HG03457 (cell line): ENCODE measurements at regions not wholly inside any gene's neighbourhood (a gene's known extent, or its start where the extent isn't known, plus 50 kb on each side); places are given as distances from the start of the nearest gene placed in this dataset.
"Not testable (repeated sequence)": the region's sequence is repeated elsewhere in the genome, so short reads cannot be mapped to it uniquely, and the experiment has no call there.

Source experiments
- ATAC-seq: cut with Tn5 transposase; IDR thresholded peaks from one replicate; pipeline ENCODE4 v1.9.1; 2021; ENCODE audit warnings: moderate number of reproducible peaks; ENCODE audit not compliant: unreplicated experiment

DNA sequence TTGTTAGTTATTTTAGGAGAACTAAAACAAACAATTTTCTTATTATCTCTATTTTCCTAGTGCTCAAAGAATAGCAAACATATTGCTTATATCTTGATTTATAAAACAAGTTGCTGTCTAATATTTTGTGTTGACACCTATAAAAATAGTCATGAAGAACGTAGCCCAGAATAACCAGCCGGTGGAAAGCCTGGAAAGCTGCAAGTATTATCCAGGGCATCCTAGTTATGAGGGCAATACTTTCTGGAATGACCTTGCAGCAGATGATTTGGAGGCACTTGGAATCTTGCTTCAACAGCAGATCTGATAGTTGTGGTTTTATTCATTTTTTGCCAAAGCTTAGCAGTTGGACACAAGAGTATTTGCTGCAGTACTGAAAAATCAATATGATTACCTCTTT is 948.7 kb downstream of the LRFN5 start:
- no peak for ATAC-seq

DNA sequence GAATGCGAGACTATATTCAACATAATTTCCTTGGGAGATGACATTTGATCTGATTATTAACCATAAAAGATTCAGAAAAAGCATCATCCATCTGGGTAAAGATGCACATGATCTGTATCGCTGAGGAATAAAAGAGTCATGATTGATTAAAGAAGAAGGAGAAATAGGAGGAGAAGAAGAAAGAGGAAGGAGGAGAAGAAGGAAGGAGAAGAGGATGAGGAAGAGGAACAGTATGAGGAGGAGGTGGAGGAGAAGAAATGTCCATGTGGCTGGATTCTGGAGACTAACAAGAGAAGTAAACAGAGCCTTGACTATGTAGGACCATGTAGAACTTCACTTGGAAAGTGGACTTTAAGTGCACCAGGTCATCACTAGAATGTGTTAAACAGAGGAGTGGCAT is 947.4 kb downstream of the LRFN5 start:
- ATAC-seq = no peak

DNA sequence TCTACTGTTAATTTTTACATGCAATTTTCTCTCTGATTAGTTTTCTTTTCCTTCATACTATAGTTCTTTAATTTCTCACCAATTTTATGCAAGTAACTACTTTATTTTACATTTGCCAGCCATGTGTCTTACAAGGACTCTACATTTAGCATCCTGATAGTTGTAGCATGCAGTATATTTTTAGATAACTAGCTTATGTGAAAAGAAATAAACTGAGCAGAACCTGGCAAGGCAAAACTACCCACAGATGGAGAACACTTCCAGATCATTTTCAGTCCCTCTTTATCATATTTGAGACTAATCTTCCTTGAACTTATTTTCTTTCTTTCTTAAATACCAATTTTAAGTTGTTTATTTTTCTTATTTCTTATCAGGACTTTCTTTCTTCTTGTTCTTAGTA is 943.6 kb downstream of the LRFN5 start:
- ATAC-seq = no peak

DNA sequence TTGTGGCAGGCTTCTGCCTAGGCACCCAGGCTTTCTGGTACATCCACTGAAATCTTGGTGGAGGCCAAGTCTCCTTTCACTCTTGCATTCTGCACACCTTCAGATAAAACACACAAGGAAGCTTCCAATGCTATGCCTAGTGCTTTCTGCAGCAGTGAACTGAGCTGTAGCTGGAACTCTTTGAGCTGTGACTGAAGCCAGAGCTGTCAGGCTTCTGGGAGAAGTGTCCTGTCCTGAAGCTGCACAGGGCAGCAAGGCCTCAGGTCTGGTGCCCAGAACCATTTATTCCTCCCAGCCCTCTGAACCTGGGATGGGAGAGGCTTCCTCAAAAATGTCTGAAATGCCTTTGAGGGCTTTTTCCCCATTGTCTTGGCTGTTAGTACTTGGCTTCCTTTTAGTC is 941.7 kb downstream of the LRFN5 start:
- ATAC-seq = no peak

DNA sequence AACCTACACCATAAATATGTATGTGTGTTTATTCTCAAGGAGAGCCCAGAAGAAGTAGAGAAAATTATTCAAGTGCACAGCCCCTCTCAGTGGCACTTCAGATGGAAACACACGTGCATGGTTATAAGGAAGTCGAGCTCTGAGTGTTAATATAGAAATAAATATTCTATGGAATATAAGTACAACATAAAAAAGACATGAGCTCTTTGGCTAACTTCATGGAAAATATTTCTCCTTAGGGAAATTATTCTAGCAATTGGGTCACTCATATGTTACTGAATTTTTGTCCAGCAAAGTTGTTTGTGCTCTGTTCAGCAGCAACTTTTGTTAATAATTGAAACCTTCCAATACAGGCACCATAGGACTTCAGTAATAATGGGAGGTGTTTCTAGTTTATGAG is 939.0 kb downstream of the LRFN5 start:
- ATAC-seq = no peak

DNA sequence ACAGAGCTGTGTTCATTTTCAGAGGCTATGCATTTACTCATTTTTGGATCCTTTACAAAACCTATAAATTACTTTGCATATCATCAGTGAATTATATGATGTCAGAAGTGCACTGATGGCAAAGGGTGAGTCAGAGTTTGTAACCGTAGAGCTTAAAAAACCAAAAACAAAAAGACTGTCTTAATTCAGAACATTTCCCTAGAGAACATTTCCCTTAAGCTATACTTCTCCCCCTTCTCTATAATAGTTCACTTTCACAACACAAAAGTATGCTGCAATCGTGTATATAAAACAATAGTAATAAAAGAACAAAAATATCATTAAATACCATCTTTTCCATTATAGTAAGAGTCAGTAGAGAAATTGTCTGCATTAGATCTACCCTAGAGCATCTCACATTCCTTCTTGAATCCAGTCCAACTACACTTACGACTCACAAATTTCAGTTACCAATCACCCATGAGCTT is 934.9 kb downstream of the LRFN5 start:
- ATAC-seq = no peak

DNA sequence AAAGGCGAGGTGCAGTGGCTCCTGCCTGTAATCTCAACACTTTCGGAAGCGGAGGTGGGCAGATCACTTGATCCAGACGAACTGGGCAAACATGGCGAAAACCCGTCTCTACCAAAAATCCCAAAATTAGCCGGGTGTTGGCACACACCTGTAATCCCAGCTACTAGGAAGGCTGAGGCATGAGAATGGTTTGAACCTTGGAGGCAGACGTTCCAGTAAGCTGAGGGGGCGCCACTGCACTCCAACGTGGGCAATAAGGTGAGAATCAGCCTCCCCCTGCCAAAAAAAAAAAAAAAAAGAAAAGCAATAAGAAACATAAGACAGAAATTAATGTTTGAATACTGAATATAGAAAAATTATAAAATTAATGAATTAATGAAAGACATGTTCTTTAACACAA is 928.7 kb downstream of the LRFN5 start:
- no peak for ATAC-seq

DNA sequence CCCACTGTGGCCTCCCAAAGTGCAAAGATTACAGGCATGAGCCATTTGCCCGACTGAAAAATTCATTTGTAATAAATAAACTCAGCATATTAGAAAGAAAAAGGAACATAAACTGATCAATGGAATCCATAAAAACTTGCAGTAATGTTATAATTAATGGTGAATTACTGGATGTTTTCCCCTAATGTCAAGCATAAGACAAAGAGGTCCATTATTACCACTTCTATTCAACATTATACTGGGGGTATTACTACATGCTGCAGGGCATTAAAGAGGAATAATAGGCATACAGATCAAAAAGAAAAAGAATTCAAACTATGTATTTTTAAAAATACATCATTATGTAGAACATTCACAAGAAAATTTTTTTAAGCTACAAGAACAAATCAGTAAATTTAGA is 926.8 kb downstream of the LRFN5 start:
- no peak for ATAC-seq

DNA sequence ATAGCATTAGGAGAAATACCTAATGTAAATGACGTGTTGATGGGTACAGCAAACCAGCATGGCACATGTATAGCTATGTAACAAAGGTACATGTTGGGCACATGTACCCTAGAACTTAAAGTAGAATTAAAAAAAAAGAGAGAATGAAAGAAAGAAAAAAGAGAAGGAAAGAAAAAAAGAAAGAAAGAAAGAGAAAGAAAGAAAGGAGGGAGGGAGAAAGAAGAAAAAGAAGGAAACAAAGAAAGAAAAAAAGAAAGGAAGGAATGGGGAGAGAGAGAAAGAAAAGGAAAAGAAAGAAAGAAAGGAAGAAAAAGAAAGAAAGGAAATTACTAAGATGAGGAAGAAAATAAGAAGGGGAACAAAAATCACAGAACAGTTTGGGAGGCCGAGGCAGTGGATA is 925.5 kb downstream of the LRFN5 start:
- no peak for ATAC-seq

DNA sequence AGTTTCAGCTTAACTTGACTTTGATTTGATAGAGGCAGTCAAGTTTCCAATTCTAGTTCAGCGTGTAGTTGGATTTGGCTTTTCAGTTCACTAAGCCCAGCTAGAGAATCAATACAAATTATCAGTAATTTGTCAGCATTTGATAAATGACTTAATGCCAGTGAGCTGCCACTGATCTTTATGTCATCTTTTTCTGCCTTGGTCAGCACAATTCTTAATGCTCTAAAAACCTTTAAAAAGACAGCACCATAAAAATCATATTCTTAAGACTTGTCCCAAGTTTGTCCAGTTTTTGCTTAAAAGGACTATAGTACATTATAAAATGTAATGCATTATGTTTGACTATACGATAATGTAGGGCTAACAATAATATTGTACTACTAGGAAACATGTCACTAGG is 920.5 kb downstream of the LRFN5 start:
- ATAC-seq = no peak

DNA sequence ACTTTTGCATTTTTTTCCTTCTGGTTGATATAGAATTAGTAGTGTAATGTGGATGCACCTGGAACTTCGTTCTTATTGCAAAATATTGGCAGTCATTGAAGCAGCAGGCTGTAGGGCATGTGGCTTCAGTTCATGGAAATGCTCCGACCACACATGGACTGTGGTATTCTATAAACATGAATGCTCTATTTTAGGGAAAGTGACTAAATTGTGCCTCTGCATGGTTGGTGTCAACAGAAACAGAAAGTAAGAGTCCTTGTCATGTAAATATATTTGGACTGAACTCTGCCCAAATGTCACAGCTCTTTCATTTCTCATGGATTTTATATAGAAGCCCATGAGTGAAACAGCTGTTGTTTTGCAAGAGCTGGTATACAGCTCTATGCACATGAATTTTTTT is 917.0 kb downstream of the LRFN5 start:
- ATAC-seq = peak; percentile 81

DNA sequence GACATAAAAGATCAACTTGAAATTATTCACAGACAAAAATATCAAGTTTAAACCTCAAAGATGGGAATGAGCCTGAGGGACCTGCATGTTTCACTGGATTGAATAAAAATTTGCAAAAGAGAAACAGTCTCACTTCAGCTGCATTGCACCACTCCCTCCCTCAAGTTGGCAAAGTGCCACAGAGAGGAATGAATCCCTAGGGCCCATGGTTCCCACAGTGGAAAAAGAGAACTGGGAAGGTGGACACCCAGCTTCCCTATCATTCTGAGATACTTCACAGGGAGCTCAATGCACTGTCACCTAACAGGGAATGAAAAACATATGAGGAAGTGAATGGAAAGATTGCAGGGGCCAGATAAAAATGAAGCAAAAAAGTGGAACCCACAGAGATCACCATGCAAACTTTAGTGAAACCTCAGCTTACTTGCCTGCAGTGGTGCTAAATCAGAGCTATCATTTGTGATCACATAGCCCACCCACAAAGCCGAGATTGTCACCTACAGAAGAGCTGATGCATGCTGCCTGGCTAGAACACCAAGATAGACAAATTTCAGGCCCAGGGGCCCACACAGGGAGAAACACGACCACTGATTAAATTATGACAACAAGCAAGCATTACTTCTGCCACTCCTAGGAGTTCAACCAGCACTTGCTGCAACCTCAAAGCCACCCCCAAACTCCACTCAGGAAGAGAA is 911.3 kb downstream of the LRFN5 start:
- no peak for ATAC-seq

DNA sequence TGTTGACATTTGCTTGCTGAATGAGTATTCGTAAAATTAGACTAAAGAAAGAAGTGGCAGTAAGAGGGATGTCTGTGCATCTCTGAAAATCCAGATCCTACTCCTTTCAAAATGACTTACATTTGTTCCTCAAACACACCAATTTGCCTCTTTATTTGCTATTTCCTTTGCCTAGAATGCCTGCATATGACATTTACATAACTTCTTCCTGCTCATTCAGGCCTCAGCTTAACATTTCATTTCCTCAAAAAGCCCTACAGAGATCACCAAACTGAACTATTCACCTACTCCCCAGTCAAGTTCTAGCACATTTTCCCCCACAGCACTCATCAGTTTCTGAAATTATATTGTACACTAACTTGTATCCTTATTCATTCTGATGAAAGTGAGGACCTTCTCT is 907.2 kb downstream of the LRFN5 start:
- no peak for ATAC-seq

DNA sequence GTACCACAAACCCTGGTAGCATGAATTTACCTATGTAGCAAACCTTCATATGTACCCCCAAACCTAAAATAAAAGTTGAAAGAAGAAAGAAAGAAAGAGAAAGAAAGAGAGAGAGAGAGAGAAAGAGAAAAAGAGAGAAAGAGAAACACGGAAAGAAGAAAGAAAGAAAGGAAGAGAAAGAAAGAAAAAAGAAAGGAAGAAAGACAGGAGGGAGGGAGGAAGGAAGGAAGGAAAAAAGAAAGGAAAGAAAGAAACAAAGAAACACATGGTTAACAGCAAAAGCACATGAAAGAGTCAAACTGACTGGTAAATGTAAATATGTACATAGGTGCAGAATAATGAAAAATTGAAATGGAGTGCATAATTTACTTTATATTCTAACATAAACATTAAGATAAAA is 903.4 kb downstream of the LRFN5 start:
- ATAC-seq = no peak

DNA sequence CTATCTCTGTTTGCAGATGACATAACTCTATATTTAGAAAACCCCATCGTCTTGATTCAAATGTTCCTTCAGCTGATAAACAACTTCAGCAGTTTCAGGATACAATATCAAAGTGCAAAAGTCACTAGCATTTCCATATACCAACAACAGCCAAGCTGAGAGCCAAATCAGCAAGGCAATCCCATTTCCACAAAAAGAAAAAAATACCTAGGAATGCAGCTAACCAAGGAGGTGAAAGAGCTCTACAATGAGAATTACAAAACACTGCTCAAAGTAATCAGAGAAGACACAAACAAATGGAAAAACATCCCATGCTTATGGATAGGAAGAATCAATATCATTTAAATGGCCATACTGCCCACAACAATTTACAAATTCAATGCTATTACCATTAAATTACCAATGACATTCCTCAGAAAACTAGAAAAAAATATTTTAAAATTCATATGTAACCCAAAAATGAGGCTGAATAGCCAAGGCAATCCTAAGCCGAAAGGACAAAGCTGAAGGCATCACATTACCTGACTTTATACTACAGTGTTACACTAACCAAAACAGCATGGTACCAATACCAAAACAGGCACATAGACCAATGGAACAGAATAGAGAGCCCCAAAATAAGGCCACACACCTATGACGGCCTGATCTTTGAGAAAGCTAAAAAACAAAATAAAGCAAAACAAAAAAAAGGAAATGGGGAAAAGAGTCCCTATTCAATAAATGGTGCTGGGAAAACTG is 901.7 kb downstream of the LRFN5 start:
- no peak for ATAC-seq

DNA sequence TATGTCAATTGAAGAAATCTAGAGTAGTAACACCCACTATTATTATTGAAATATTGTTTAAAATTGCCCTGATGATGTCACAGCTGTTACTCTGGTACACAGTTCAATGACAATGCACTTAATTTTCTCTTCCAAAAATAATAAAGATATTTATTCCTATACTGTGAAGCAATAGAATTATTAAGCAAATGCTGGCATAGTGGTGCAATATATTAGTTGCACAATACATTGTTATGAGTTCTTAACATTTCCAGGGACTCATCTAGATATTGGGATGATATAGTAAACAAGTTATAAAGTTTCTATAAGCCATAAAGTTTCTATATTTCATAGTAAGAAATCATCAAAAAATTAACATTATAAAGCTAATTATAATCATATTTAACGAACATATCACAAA is 897.8 kb downstream of the LRFN5 start:
- no peak for ATAC-seq

DNA sequence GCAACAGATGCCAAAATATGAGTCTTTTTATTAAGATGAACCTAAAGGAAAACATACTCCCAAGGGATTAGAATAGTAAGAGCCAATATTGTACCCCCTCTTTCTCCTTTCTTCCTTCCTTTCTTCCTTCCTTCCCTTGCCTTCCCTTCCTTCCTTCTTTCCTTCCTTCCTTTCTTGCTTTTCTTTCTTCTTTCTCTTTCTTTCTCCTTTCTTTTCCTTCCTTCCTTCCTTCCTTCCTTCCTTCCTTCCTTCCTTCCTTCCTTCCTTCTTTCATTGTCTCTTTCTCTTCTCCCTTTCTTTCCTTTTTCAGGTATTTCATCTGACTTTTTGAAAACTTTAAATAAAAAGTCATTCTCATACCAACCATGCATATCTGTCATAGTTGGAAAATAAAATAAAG is 892.5 kb downstream of the LRFN5 start:
- ATAC-seq = no peak

DNA sequence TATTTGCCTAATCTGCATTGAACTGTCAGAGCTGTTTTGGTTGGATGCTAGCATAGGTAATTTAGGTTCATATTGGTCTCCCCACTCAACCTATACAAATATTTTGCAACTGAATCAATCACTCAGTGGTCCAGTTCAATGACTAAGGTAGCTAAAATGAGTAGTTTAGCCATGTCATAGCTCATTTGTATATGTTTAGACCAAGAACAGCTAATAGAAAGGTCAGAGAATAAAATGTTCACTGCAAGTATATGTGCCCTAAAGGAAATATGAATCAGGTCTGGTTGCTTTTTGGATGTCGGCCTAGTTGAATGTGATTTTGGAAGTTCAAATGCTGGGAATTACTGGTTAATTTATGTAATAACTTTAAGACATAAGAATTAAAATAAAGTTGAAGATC is 883.9 kb downstream of the LRFN5 start:
- no peak for ATAC-seq

DNA sequence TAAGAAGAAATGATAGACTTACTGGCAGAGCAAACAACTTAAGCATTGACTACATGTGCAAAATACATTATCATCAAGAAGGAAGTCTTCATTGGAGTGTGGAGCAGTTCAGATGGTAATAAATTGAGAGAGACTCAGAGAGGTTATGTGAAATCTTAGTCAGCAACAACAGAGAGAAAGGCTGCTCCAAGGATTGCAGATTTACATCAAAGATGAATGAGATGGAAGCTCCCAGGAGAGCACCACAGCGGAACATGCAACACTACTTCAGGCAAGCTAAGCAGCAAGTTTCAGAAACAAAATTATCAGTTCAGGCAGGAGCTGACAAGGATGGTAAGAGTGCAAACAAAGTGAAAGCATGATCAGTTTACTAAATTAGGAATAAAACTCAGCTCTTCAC is 882.3 kb downstream of the LRFN5 start:
- no peak for ATAC-seq

DNA sequence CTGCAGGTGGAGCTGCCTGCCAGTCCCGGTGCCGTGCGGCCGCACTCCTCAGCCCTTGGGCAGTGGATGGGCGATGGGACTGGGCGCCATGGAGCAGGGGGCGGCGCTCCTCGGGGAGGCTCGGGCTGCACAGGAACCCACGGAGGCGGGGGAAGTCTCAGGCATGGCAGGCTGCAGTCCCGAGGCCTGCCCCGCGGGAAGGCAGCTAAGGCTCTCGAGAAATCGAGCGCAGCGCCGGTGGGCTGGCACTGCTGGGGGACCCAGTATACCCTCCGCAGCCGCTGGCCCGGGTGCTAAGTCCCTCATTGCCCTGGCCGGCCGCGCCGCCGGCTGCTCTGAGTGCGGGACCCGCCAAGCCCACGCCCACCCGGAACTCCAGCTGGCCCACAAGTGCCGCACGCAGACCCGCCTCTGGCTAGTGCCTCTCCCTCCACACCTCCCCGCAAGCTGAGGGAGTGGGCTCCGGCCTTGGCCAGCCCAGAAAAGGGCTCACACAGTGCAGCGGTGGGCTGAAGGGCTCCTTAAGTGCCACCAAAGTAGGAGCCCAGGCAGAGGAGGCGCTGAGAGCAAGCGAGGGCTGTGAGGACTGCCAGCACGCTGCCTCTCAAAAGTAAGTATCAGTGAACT is 875.8 kb downstream of the LRFN5 start:
- ATAC-seq = not testable (repeated sequence)

DNA sequence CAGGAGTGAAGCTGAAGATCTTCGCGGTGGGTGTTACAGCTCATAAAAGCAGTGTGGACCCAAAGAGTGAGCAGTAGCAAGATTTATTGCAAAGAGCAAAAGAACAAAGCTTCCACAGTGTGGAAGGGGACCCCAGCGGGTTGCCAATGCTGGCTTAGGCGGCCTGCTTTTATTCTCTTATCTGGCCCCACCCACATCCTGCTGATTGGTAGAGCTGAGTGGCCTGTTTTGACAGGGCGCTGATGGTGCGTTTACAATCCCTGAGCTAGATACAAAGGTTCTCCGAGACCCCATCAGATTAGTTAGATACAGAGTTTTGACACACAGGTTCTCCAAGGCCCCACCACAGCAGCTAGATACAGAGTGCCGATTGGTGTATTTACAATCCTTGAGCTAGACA is 875.0 kb downstream of the LRFN5 start:
- ATAC-seq = not testable (repeated sequence)

DNA sequence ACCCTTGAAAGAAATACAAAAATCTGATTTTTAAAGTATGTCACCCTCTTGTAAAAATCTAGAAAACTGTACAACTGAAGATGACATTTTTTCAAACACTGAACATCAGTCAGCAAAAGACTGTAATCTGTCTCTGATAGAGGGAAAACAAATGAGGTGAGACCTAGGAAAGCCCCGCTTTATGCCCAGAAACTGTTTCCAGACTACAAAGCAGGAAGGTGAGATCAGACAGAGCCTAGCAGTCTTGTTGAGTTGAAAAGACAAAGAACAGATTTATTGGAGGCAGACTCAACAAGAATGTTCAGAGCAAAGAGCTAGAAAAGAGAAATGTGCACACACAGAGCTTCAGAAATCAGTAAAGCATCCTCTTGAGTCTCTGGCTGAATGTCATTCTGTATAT is 873.6 kb downstream of the LRFN5 start:
- no peak for ATAC-seq
